Chondrocyte (in vitro differentiated cells): ENCODE measurements at regions not wholly inside any gene's neighbourhood (a gene's known extent, or its start where the extent isn't known, plus 50 kb on each side); places are given as distances from the start of the nearest gene placed in this dataset.

Source experiments
- DNase-seq: peaks from one replicate; pipeline ENCODE4 v3.0.0; 2021; ENCODE audit warnings: mixed read lengths, low spot score
- H3K27ac Mint-ChIP-seq: one replicate; pipeline ENCODE4 v1.8.0; 2021; ENCODE audit warnings: mild to moderate bottlenecking, moderate library complexity, mixed read lengths; ENCODE audit not compliant: unreplicated experiment
- H3K27me3 Mint-ChIP-seq: 2 replicates; pipeline ENCODE4 v1.8.0; 2021; ENCODE audit warnings: low read depth, mixed read lengths
- H3K36me3 Mint-ChIP-seq: 2 replicates; pipeline ENCODE4 v1.8.0; 2021; ENCODE audit warnings: low read depth, mixed read lengths
- H3K4me1 Mint-ChIP-seq: 2 replicates; pipeline ENCODE4 v1.8.0; 2021; ENCODE audit warnings: low read depth, mild to moderate bottlenecking, mixed read lengths
- H3K4me3 Mint-ChIP-seq: one replicate; pipeline ENCODE4 v1.8.0; 2021; ENCODE audit warnings: mild to moderate bottlenecking, moderate library complexity, mixed read lengths; ENCODE audit not compliant: unreplicated experiment
- H3K9me3 Mint-ChIP-seq: 2 replicates; pipeline ENCODE4 v1.8.0; 2021; ENCODE audit warnings: low read depth, mixed read lengths
- TF ChIP-seq, protein P1 (sequence below): fragments of 200-600 bp; sonication (generic); IDR thresholded peaks from 2 replicates; pipeline ENCODE4 v1.5.0; 2021; ENCODE audit warnings: antibody characterized with exemption, mild to moderate bottlenecking, moderate library complexity

GRCh38 chr2:184305105-184305504 is 293.2 kb upstream of the ZNF804A start:
- peaks cover 19% of the 10 kb centered on the region for H3K27me3 Mint-ChIP-seq
- H3K4me3 Mint-ChIP-seq, result no peak overlapping the region
- no peak for DNase-seq
- no peak overlapping the region for H3K27ac Mint-ChIP-seq
- H3K36me3 Mint-ChIP-seq, result no peaks in the 10 kb centered on the region
- TF ChIP-seq, protein P1, sequence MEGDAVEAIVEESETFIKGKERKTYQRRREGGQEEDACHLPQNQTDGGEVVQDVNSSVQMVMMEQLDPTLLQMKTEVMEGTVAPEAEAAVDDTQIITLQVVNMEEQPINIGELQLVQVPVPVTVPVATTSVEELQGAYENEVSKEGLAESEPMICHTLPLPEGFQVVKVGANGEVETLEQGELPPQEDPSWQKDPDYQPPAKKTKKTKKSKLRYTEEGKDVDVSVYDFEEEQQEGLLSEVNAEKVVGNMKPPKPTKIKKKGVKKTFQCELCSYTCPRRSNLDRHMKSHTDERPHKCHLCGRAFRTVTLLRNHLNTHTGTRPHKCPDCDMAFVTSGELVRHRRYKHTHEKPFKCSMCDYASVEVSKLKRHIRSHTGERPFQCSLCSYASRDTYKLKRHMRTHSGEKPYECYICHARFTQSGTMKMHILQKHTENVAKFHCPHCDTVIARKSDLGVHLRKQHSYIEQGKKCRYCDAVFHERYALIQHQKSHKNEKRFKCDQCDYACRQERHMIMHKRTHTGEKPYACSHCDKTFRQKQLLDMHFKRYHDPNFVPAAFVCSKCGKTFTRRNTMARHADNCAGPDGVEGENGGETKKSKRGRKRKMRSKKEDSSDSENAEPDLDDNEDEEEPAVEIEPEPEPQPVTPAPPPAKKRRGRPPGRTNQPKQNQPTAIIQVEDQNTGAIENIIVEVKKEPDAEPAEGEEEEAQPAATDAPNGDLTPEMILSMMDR, result no peak
- peaks cover 4% of the 10 kb centered on the region for H3K4me1 Mint-ChIP-seq
- H3K9me3 Mint-ChIP-seq, result no peaks in the 10 kb centered on the region

GRCh38 chr2:184308706-184309105 is 289.6 kb upstream of the ZNF804A start:
- H3K27me3 Mint-ChIP-seq, result peaks cover 23% of the 10 kb centered on the region
- TF ChIP-seq, protein P1, result no peak
- no peak for DNase-seq
- no peak overlapping the region for H3K4me3 Mint-ChIP-seq
- H3K4me1 Mint-ChIP-seq, result peaks cover 4% of the 10 kb centered on the region
- H3K27ac Mint-ChIP-seq, result no peak overlapping the region
- H3K9me3 Mint-ChIP-seq, result no peaks in the 10 kb centered on the region
- H3K36me3 Mint-ChIP-seq, result no peaks in the 10 kb centered on the region

GRCh38 chr2:184312970-184313369 is 285.4 kb upstream of the ZNF804A start:
- H3K9me3 Mint-ChIP-seq, result no peaks in the 10 kb centered on the region
- TF ChIP-seq, protein P1, result no peak
- H3K4me1 Mint-ChIP-seq, result no peaks in the 10 kb centered on the region
- no peak overlapping the region for H3K4me3 Mint-ChIP-seq
- peaks cover 13% of the 10 kb centered on the region for H3K27me3 Mint-ChIP-seq
- no peak overlapping the region for H3K27ac Mint-ChIP-seq
- H3K36me3 Mint-ChIP-seq, result no peaks in the 10 kb centered on the region
- no peak for DNase-seq

DNA sequence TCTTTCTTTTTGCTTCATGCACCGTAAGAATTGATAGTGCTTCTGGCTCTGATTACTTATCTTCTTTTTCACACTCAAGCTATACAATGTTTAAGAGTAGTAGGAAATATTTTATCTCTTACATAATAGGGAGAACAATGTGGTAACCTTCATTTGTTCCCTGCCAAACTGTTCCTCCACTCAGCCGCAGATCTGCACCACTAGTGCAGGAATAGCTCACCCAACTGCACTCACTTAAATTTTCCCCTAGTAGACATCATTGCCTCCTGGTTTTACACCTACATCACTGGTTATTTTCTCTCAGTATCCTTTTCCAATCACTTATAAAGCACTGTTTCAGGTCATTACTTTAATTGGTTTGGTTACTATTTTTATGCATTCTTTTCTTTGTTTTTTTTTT is 283.5 kb upstream of the ZNF804A start:
- Mint-ChIP-seq H3K4me1 (no peaks in the 10 kb centered on the region), H3K9me3 (no peaks in the 10 kb centered on the region), H3K27me3 (peaks cover 11% of the 10 kb centered on the region), H3K27ac (no peak overlapping the region), H3K36me3 (no peaks in the 10 kb centered on the region), H3K4me3 (no peak overlapping the region)
- TF ChIP-seq, protein P1, result no peak
- no peak for DNase-seq

GRCh38 chr2:184316921-184317320 is 281.4 kb upstream of the ZNF804A start:
- DNase-seq, result no peak
- H3K36me3 Mint-ChIP-seq, result no peaks in the 10 kb centered on the region
- no peak overlapping the region for H3K4me3 Mint-ChIP-seq
- H3K4me1 Mint-ChIP-seq, result no peaks in the 10 kb centered on the region
- H3K27me3 Mint-ChIP-seq, result peaks cover 8% of the 10 kb centered on the region
- TF ChIP-seq, protein P1, result no peak
- H3K27ac Mint-ChIP-seq, result no peak overlapping the region
- no peaks in the 10 kb centered on the region for H3K9me3 Mint-ChIP-seq
